Progenitor cell of endocrine pancreas (in vitro differentiated cells): ENCODE measurements at regions not wholly inside any gene's neighbourhood (a gene's known extent, or its start where the extent isn't known, plus 50 kb on each side); places are given as distances from the start of the nearest gene placed in this dataset.

Experiments used
- DNase-seq: peaks from one replicate; pipeline ENCODE4 v3.0.0; 2021; ENCODE audit warnings: low spot score; ENCODE audit not compliant: unreplicated experiment
- H3K27ac Mint-ChIP-seq: 2 replicates; pipeline ENCODE4 v1.8.0; 2021; ENCODE audit warnings: mild to moderate bottlenecking, moderate library complexity, mixed read lengths
- H3K27me3 Mint-ChIP-seq: 2 replicates; pipeline ENCODE4 v1.8.0; 2021; ENCODE audit warnings: mixed read lengths
- H3K36me3 Mint-ChIP-seq: 2 replicates; pipeline ENCODE4 v1.8.0; 2022; ENCODE audit warnings: mixed read lengths; ENCODE audit not compliant: insufficient read depth
- H3K4me1 Mint-ChIP-seq: 2 replicates; pipeline ENCODE4 v1.8.0; 2021; ENCODE audit warnings: low read depth, mixed read lengths
- H3K4me3 Mint-ChIP-seq: 2 replicates; pipeline ENCODE4 v1.8.0; 2021; ENCODE audit warnings: low read depth, mild to moderate bottlenecking, moderate library complexity, mixed read lengths
- H3K9me3 Mint-ChIP-seq: 2 replicates; pipeline ENCODE4 v1.8.0; 2021; ENCODE audit warnings: low read depth, mixed read lengths
- TF ChIP-seq, protein P1 (sequence below): fragments of 200-600 bp; sonication (generic); IDR thresholded peaks from one replicate; pipeline ENCODE4 v1.5.0; 2021; ENCODE audit warnings: antibody characterized with exemption, mild to moderate bottlenecking; ENCODE audit not compliant: unreplicated experiment

GRCh38 chr1:57727121-57727520 is 303.3 kb upstream of the DAB1 start:
- Mint-ChIP-seq H3K27ac (no peak overlapping the region), H3K9me3 (no peaks in the 10 kb centered on the region), H3K4me3 (no peak overlapping the region), H3K27me3 (peaks cover 10% of the 10 kb centered on the region), H3K36me3 (no peaks in the 10 kb centered on the region), H3K4me1 (peaks cover 3% of the 10 kb centered on the region)
- TF ChIP-seq, protein P1, sequence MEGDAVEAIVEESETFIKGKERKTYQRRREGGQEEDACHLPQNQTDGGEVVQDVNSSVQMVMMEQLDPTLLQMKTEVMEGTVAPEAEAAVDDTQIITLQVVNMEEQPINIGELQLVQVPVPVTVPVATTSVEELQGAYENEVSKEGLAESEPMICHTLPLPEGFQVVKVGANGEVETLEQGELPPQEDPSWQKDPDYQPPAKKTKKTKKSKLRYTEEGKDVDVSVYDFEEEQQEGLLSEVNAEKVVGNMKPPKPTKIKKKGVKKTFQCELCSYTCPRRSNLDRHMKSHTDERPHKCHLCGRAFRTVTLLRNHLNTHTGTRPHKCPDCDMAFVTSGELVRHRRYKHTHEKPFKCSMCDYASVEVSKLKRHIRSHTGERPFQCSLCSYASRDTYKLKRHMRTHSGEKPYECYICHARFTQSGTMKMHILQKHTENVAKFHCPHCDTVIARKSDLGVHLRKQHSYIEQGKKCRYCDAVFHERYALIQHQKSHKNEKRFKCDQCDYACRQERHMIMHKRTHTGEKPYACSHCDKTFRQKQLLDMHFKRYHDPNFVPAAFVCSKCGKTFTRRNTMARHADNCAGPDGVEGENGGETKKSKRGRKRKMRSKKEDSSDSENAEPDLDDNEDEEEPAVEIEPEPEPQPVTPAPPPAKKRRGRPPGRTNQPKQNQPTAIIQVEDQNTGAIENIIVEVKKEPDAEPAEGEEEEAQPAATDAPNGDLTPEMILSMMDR, result no peak
- DNase-seq, result no peak

- Mint-ChIP-seq H3K36me3 (no peaks in the 10 kb centered on the region), H3K27me3 (peaks cover 12% of the 10 kb centered on the region), H3K4me3 (no peak overlapping the region), H3K27ac (no peak overlapping the region), H3K4me1 (peaks cover 3% of the 10 kb centered on the region), H3K9me3 (no peaks in the 10 kb centered on the region)
- TF ChIP-seq, protein P1, result no peak
- DNase-seq, result no peak
Observed at GRCh38 chr1:57725318-57725717, 301.5 kb upstream of the DAB1 start.

- H3K4me1 Mint-ChIP-seq, result peaks cover 3% of the 10 kb centered on the region
- H3K4me3 Mint-ChIP-seq, result no peak overlapping the region
- no peaks in the 10 kb centered on the region for H3K36me3 Mint-ChIP-seq
- TF ChIP-seq, protein P1, result no peak
- H3K27ac Mint-ChIP-seq, result no peak overlapping the region
- DNase-seq, result no peak
- H3K9me3 Mint-ChIP-seq, result no peaks in the 10 kb centered on the region
- H3K27me3 Mint-ChIP-seq, result peaks cover 12% of the 10 kb centered on the region
Observed at GRCh38 chr1:57724535-57724934, 300.7 kb upstream of the DAB1 start.

- no peak overlapping the region for H3K4me3 Mint-ChIP-seq
- TF ChIP-seq, protein P1, result no peak
- no peaks in the 10 kb centered on the region for H3K9me3 Mint-ChIP-seq
- H3K4me1 Mint-ChIP-seq, result peaks cover 3% of the 10 kb centered on the region
- no peaks in the 10 kb centered on the region for H3K36me3 Mint-ChIP-seq
- no peak overlapping the region for H3K27ac Mint-ChIP-seq
- peaks cover 12% of the 10 kb centered on the region for H3K27me3 Mint-ChIP-seq
- DNase-seq, result no peak
Observed at GRCh38 chr1:57722285-57722978, 298.6 kb upstream of the DAB1 start.

GRCh38 chr1:57721001-57721400 is 297.1 kb upstream of the DAB1 start:
- Mint-ChIP-seq H3K27ac (no peak overlapping the region), H3K9me3 (no peaks in the 10 kb centered on the region), H3K4me3 (no peak overlapping the region), H3K4me1 (peaks cover 3% of the 10 kb centered on the region), H3K36me3 (no peaks in the 10 kb centered on the region), H3K27me3 (peaks cover 9% of the 10 kb centered on the region)
- TF ChIP-seq, protein P1, result no peak
- no peak for DNase-seq
